Stimulated activated CD8-positive, alpha-beta memory T cell treated with anti-CD3 and anti-CD28 coated beads, Interleukin-12 subunit alpha, Interleukin-12 subunit beta, amount 100 ng/mL, for 1 hour (primary cell): ENCODE measurements at regions not wholly inside any gene's neighbourhood (a gene's known extent, or its start where the extent isn't known, plus 50 kb on each side); places are given as distances from the start of the nearest gene placed in this dataset.

Source experiments
- DNase-seq: peaks from one replicate; pipeline ENCODE4 v3.0.0-alpha.2; 2020; ENCODE audit warnings: low read depth

DNA sequence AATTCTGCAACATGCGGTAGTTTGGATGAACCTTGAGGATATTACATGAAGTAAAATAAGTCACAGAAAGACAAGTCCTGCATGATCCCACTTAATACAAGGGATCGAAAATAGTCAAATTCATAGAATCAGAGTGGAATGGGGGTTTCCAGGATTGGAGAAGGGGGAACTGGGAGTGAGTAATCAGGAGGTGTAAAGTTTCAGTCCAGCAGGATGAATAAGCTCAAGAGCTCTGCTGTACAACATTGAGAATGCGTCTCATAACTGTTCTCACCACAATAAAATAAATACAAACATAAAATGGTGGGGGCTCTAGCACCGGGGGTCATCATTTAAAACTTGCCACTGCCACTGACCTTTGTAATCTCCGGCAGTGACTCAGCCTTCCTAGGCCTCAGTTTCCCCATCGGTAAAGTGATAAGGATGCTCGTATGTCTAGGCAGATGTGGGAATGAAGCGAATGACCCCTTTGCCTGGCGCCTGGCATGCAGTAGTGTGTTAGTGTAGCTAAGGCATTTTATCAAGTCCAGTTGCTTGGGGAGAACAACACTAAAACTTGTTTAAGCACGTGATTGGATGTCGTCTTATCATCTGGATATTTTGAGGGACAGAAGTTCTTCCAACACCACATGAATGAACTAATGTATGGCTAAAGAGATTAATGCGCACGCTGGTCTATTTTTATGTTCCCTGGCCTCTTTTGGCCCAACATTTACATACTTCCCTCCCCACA lies 421.1 kb downstream of the QKI start:
- DNase-seq = no peak

DNA sequence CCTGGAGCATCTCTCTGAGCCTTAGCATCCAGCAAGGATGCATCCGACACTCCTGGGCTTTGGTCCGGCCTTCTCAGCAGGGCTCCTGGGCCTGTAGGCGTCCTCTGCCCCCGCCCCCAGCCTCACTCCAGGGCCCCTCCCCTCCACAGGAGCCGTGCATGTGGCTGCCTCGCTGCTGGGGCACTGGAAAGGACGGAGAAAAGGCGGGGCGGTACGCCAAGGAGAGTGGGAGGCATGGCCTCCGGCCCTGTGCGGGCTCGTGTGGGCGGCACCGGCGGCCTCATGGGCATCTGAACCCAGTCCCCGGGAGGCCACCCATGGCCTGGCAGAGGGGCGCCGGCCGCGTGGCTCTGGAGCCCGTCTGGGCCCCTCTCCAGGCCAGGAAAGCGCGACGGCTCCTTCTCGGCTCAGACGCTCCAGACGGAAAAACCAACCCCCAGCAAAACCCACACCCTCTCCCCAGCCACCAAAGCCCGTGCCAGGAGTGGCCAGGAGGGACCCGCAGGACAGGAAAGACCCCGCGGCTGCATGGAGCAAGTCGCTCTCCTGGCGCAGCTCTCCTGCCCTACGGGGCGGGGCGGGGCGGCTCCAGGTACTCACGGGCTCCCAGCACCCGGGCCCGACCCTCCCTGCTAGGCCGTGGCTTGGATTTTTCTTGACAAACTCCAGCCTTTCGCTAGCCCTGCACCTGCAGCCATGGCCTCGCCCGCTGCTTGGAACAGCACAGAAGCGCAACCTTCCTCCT lies 419.9 kb downstream of the QKI start:
- DNase-seq = no peak

DNA sequence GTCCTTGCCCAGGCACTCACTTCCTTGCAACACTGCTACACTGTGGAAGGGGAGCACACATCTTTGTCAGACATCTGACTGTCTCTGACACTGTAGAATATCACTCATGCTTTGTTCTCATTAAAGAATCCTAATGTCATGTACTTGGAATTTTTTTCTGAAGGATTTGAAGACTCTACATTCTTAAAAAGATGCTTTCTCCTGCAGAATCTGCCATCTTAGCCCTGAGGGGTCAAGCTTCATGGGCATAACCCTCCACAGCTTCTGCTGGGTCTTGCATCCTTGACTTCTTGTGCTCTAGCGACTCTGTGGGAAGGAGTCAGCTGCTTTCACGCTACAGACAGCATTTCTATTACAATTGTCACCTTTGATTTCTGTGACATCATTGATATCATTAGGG lies 417.2 kb downstream of the QKI start:
- no peak for DNase-seq

DNA sequence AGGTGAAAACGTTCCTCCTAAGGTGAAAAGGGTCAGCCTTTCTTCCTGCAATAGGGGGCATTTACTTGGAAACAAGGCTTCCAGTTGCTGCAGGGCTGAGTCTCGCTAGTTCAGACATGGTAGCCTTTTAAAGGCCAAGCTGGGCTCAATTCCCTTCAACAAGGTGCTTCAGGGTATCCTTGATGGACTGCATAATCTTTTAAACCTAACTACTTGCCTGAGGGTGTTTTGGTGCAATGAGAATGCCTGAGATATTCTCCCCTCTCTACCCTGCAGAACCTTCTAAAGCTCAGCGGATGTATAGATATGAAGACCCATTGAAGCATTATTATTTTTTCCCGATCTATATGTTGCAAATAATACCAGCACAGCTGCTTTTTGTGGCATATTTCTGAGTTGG lies 416.1 kb downstream of the QKI start:
- DNase-seq = no peak

DNA sequence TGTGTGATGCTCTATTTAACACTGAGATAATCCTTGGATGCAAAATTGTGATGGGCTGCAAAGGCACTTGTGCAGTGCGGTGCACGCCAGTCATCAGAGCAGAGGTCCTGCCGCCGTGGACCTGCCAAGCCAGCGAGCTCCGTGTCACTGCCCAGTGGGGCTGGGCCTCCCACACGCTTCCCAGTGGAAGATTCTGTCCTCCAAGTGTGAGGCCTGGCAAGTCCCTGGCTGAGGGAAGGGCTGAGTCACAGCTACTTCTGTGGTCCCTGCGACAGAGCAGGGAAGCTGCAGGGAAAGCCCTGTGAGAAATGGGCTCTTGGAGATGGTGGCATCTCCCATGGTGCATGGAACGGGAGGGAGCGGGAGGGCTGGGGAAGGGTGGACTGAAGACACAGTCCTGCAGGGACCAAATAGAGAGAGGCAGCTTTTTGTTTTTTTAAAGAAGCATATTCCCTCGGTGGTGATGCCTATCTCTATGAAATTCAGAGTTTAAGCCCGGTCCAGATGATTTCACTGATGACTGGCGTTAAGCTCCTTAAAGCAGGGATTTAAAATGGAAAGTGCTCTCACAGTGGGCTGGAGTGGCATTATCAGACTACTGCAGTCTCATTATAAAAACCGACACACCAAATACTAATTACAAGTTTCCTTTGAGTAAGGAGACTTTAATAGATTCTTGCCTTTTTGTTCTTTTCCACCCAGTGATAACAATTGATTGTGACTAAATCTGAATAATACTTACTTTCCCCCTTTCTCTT lies 413.7 kb downstream of the QKI start:
- no peak for DNase-seq

DNA sequence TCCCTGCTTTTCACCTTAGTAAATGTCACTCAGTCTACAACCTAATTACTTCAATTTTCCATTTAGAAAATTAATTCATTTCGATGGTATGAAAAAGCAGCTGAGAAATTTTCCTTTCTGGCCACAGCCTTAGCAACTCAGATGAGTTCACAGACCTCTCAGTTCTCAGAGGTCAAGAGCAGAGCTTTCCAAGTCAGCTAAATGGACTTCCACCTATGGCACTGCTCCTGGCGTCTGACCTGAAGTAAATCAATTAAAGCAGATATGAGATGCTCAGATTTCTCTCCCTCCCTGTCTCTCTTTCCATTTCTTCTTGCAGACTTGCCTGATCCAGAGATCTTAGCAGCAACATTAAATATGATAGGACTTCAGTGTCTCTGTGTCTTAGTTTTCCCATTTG lies 412.6 kb downstream of the QKI start:
- DNase-seq = no peak

DNA sequence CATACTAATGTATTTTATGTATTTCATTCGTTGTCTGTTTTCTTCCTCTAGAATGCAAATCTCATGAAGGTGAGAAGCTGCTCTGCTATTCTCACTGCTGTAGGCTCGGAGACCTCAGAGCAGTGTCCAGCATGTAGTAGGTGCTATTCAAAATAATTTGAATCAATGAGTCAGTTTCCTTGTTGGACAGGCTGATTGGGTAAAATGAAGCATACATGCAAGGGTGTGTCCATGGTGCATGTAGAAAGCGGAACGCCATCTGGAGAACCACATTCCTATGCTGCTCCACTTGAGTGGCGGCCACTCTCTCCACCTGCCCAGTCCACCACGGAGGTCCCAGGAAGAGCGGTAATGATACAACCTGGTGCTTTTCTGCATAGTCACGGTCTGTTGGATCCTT lies 412.1 kb downstream of the QKI start:
- DNase-seq = no peak

DNA sequence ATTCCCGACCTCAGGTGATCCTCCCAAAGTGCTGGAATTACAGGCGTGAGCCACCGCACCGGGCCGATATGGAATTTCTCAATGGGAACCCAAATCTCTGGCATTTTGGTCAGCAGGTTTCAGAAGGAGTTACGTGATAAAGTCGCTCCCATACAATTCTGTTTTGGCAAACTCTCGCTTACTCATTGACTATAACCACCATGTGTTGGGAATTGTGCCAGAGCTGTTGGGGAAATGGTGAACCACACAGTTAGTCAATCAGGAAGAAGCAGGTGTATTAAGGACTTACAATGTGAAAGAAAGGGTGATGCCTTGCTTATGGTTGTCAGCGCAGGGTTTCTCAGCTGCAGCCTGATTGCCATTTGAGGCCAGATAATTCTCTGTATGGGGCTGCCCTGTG lies 410.5 kb downstream of the QKI start:
- no peak for DNase-seq

DNA sequence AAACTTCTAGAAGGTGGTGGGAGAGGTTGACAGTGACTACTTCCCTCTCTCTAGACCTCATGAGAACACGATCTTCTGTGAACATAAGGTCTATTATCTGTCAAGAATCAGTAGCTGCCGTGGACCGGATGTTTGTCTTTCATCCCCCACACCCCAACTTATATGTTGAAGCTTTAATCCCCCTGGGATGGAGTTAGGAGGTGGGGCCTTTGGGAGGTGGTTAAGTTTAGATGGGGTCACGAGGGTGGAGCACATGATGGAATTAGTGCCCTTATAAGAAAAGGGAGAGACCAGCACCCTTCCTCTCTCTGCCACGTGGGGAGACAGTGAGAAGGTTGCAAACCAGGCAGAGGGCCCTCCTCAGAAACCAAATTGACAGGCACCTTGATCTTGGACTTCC lies 409.1 kb downstream of the QKI start:
- no peak for DNase-seq

DNA sequence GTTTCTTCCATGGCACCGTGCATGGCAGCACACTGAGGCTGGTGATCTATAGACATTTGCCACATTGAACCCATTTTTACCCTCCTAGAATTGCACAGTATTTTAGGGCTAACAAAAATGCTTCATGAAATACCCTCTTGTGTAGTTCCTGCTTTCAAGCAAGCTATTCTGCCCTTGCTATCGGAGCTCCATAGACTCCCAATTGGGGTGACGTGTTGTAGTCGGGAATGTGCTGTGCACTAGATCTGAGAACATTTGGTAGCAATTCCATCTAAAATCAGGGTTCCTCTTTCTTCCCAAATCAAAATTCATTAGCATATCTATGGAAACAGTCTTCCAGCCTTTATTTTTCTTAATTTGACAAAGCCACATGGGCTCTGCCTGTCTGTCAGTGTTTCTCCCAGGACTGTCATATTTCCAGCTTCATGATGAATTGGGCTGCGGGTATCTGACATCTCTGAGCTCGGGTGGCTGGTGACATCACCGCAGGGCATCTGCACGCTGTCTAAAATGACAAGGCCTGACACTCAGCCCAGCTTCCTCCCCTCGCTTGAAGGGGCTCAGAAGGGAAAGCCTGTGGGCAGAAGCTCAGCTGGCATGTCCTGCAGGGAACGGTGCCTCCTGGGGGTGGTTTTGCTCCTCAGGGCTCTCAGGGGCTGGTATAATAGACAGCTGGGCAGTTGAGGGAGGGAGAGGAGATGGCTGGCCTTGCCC lies 406.4 kb downstream of the QKI start:
- no peak for DNase-seq

DNA sequence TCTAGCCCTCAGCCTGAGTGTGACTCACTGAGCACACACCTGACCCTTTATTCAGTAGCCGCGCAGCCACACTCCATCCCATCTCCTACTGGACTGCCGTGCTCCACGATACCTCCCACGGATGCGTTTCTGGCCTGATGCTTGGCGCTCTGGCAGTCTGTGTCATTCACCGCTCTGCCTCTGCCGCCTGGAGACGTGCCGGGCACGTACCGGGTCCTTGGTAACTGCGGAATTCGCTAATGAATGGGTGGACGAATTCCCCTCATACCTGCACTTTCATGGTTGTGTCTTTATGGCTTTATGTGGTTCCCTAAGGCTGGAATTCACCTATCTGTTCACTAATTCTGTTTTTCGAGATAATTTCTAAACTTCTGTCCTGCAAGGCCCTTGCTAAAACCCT lies 405.7 kb downstream of the QKI start:
- no peak for DNase-seq

DNA sequence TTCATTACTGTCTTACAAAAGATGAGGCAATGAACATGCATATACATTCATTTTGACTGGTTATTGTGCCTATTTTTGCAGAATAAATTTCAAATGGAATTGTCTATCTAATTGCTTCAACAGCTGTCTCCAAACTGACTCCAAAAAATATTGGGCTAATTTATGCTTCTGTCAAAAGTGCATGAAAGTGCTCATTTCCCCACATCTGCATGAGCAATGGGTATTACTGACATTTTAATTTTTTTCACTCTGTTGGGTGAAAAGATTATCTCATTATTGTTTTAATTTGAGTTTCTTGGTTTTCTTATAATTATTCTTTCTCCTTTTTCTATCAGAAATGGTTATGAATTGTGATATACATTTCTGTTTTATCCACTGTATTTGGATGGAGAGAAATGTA lies 404.2 kb downstream of the QKI start:
- DNase-seq = no peak

DNA sequence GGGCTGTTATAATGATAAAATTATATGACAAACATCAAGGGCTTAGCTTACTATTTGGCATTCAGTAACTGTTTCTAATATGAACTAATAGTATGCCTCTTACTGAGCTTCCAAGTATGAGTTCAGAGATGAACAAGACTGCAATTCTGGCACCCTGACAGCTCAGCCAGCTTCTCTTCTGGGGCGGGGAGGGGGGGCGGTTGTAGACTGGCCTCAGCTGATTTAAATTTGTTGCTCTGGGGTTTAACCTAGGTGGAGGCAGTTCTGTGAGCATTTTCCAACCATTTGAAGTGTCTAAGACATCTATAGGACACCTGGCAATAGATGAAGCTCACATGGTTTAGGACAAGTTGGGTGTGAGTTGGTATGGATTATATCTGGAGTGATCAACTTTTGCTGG lies 401.9 kb downstream of the QKI start:
- no peak for DNase-seq

DNA sequence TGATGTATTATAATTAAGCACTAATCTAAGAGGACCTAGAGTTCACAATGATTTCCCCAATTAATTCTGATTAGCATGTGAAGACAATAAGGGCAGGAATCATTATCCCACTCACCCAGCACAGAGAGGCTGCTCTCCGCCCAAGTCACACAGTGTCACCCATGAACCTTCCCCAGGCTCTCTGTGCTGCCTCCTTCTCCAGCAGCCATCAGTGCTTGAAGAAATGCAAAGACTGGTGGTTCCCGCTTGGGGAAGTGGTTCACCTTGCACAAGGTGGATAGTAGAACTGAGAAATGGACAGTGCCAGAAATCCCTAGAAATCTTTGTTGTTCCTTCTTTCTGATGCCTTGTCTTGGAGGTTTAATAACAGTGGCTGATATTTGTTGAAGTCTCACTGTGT lies 401.3 kb downstream of the QKI start:
- DNase-seq = no peak

DNA sequence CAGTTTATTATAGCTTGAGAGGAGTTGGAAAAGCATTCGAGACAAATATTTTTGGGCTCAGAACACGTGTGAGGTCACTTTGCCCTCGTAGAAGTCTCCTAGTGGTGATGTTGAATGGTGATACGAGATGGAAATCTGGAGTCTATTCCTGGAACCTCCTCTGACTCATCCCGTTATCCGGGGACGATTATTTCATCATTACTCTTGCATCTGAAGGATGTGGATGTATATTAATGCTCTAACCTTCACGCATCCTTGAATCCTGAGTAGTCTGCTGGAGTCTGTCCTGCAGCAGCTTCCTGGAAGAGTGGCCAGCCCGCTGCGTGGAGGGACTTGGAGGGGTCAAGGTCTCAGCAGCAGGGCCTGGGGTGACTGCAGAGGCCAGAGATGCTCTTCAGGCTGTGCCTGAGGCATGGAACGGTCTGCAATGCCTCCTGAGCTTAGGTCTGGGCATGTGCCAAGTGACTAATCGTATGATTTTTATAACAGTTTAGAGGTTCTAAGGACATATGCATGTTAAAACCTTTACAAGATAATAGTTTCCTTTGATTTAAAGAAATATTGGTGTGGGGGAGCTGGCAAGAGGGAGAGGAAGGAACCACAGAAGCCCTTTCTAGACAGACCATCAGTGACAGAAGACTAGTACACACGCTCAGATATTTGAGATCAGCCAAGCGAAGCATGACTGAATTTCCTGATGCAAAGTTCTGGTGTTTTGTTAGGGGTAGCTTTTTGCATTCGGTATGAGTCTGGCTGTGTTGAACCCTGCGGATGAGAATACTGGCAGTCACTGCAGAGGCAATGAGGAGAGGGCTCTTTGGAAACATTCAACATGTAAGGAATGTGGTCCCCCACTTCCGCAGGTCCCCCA lies 400.2 kb downstream of the QKI start:
- no peak for DNase-seq

DNA sequence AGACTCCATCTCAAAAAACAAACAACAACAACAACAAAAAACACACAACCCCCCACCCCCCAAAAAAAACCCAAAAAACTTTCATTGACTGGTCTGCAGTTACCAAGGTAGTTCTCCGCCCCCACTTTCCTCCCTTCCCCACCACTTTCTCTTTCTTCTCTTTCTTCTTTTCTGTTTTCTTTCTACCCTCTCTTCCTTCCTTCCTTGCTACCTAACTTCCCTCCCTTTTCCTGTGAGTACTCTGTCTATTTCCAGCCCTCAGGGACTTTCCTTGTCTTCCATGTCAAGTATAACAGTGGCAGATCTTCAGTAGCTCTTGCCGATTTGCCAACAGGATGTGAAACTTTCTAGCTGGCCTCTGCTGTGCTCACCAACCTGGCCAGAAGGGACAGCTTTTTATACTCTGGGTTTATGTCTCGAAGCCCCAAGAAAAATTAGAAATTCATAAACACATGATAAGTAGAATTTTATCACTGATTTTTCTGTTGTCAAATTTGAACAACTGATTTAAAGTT lies 399.5 kb downstream of the QKI start:
- no peak for DNase-seq

DNA sequence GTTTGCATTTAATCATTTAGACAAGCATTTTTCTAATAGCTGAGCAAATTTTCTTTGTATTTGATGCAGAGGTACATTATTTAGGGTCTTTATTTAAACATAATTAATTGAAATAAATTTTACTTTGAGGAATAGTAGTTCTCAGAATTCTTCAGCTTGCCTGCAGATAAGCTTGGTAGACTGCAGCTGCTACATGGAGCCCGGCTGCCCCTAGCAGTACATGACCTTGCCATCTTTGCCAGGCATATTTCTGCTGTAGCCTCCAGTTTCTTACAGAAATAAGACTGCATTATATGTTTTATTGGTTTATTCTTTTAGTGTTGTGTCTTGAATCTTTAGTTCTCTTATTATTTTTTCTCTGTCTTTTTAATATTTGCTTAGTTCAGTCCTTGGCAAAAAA lies 396.8 kb downstream of the QKI start:
- DNase-seq = no peak

DNA sequence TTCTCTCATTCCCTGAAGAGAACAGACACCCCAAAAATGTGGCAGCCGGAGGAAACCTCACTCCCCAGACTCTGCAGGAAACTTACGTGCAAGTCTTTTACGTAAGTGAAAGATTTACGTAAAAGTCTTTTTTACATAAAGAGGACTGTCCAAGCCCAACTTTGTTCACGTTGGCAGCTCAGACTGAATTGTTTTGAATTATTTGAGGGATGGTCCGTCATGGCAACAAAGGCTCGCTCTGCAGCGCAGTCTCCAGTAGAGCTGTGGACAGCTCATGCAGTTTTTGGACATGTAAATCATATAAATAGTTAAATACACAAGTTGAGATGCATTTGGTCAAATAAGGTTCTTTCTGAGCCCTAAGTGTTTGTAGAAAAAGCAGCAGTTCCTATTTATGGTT lies 394.8 kb downstream of the QKI start:
- DNase-seq = no peak

DNA sequence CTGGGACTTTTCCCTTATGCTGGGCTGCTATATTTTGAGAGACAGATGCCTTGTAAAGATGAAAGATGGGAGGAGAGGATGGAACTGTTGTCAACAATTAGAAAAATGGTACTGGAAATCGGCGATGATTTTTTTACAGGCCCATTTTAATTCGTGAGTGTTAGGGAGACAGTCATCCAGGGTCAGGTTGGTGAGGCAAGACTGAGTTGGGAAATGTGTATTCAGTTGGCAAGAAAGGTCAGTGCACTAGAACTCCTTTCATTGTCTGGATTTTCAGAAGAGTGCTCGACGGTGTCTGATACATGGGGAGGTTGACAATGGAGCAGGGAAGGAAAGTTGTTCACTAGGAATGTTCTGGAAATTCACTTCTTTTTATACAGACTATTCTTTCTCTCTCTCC lies 394.4 kb downstream of the QKI start:
- DNase-seq = no peak

DNA sequence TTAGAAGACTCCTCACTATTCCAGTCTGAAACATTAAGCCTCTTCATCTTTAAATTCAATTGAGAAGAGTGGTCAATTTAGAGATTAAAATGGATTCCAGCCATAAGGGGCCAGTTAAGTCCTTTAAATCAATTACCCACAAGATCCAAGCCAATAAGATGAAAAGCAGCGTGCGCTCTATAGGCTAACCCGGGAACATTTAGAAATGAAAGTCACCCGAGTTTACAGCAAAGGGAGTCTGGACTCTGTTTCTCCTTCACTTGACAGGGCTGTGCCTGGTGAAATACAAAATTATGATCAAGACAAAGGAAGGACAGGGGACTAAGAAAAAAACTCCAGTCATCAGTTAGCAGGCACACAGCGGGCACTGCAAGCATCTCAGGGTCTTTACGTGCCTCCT lies 393.7 kb downstream of the QKI start:
- no peak for DNase-seq

DNA sequence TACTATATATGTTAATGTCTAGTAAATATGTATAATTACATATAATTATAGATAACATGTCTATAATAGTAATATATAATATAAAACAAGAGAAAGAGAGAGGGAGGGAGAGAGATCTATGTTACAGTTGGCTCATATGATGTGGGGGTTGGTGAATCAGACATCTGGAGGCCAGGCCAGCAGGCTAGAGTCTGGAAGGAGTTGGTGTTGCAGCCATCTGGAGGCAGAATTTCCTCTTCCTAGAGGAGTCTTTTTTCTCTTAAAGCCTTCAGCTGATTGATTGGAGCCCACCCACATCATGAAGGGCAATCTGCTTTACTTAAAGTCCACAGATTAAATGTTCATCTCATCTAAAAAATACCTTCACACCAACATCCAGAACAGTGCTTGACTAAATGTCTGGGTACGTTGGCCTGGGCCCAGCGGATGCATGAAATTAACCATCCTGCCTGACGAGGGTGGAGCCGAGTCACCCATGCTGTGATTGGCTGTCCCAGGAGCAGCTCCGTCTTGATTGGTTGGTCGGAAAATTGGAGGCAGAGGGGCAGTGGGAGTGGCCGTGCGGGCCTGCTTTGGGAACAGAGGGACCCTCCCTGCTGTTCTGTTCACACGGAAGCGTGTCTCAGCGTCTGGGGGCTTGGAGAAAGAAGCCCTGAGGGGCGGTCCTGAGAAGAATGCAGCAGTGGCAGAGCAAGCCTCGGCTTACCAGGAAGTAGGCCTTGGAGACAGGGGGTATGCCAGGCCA lies 392.4 kb downstream of the QKI start:
- no peak for DNase-seq
